ENCODE measurements at regions not wholly inside any gene's neighbourhood (a gene's known extent, or its start where the extent isn't known, plus 50 kb on each side); places are given as distances from the start of the nearest gene placed in this dataset.
"Not testable (repeated sequence)": the region's sequence is repeated elsewhere in the genome, so short reads cannot be mapped to it uniquely, and the experiment has no call there.

DNA sequence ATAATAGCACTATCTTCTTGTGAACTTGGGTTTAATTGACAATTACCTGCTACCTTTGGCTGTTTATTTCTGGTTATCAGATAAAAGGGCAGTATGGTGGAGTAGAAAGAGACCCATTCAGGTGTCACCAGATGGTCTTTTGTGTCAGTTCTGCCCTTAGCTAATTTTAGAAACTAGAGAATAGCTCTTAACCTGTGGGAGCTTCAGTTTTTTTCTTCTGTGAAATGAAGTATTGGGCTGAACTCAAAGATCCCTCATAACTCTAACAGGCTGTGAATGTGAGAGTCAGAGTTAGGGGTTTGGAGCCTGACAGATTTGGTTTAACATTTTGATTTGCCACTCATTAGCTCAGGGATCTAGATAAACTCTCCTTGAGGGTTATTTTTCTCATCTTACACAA, 335.2 kb downstream of the PPP1R2C start:
- DNase-seq (ENCODE audit: low read depth), result no peak

DNA sequence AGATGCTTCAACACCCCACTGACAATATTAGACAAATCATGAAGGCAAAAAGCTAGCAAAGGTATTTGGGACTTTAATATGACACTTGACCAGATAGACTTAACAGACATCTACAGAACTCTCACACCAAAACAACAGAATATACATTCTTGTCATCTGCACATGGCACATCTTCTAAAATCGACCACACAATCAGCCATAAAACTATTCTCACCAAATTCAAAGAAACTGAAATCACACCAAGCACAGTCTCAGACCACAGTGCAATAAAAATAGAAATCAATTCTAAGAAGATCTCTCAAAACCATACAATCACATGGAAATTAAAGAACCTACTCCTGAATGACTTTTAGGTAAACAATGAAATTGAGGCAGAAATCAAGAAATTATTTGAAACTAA, 340.8 kb downstream of the PPP1R2C start:
- DNase-seq (ENCODE audit: low read depth), result no peak

GRCh38 chrX:42434458-42435166, 343.4 kb downstream of the PPP1R2C start:
- no peak for DNase-seq (ENCODE audit: low read depth)

- no peak for DNase-seq (ENCODE audit: low read depth)
Observed at GRCh38 chrX:42432552-42432951, 345.4 kb downstream of the PPP1R2C start.

DNA sequence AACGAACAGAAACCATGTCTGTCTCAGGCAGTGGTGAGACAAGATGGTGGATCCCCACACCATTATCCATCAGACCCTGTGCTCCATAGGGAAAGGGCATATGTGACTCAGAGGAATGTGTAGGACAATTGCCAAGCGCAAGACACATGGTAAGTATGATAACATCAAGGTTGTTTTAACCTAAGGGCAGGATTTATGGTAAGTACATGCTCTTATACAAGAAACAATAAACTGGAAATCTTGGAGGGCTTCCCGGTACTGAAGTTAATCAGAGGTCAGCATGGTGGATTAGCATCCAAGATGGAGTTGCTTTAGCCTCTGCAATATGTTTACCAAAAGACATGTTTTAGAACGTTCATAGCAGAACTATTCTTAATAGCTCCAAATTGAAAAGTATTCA, 355.0 kb downstream of the PPP1R2C start:
- DNase-seq (ENCODE audit: low read depth), result no peak

DNA sequence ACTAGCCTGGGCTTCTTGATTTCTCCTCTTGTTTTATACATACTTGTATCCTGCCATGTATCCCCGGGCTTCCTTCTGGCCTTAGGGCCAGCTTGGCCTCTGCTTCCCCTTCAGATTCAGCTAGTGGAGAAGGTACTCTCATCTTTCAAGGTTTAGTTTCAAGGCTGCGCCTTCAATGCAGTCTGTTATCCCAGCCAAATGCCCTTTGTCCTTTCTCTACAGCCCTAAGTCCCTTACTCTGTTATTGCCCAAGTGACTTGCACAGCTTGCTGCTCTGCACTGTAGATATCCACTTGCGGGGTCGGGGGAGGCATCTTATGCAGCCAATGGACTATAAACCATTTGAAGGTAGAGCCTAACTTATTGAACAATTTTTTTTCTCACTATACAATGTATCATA, 357.5 kb downstream of the PPP1R2C start:
- no peak for DNase-seq (ENCODE audit: low read depth)

DNA sequence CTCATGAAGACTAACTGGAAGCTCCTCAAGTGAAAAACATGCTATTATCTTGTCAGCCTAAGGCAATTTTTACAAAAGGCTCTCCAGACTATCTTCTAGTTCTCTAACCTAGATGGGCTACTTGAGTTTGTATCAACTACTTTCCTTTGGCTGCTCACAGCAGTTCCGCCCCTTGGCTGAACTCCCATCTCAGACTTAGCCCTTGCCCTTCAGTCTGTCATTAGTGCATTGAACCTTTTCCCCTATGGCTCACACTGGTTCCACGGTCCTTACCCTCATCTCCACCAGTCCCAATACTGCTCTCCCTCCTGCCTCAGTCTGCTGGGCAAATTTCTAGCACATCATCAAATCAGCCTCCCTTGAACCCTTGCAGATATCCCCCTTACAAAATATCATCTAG, 362.3 kb downstream of the PPP1R2C start:
- DNase-seq (ENCODE audit: low read depth), result no peak

DNA sequence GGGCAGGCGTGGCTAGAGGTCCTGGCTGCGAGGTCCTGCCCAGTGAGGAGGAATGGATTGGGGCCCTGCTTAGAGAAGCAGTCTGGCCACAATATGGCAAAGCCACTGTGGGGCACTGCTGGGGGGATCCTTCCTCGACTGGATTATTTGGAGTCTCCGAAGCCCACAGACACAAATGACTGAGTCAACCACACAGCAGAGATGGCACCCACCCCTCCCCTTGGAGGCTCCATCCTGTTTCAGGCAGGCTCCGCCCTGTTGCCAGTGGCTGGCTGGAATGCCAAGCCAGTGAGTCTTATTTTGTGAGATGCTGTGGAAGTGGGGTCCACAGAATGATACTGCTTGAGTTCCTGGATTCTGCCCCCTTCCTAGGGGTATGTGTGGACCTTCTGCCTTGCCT, 363.9 kb downstream of the PPP1R2C start:
- no peak for DNase-seq (ENCODE audit: low read depth)

GRCh38 chrX:42399632-42400024, 378.3 kb downstream of the PPP1R2C start:
- no peak for DNase-seq (ENCODE audit: low read depth)

DNA sequence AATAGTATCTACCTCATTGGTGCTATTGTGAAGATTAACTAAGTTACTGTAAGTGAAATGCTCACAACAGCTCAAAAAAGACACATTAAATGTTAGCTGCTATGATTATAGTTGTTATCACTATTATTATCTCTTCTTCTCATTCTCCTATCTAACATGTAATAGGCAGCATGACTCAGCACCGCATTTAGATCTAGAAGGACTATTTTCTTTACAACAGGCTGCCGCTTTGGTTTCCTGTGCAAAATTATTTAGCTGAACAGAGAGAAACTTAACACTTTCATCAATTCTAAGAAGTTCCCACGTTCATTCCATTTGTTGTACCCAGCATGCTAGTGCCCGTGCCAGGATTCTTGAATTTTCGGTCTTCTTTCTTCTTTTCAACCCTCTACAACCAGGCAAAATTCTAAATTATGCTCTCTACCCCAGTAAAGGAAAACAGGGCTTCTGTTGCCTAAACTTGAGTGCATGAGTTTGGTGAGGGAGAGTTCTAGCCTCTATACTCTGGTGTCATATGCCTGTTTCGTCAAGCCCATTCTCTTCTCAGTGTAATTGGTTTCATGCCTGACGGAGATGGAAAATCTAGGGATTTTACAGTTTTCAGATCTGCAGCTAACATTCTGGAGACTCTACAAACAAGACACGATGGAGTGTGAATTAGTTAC, 378.9 kb downstream of the PPP1R2C start:
- no peak for DNase-seq (ENCODE audit: low read depth)

GRCh38 chrX:42396136-42396535, 381.8 kb downstream of the PPP1R2C start:
- no peak for DNase-seq (ENCODE audit: low read depth)

GRCh38 chrX:42392846-42393245, 385.1 kb downstream of the PPP1R2C start:
- DNase-seq (ENCODE audit: low read depth), result no peak

DNA sequence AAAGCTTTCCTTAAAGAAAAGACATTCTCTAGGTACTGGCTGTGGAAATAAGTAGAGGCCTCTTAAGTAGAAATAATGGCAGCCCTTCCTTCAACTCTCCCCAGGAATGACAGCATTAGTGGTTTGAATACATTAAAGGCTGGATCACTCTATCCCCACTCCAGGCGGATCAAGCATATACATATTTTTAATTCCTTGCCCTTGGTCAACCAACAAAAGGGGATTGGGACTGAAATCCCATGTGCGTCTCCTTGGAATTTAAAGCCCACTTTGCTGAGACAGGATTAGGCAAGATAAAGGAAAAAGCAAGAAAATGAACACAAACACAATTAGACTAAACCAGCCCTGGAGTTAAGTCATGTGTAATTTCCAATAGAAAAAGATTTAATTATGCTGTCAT, 391.3 kb downstream of the PPP1R2C start:
- no peak for DNase-seq (ENCODE audit: low read depth)

- DNase-seq (ENCODE audit: low read depth), result no peak
Observed at GRCh38 chrX:42385730-42386129, 392.2 kb downstream of the PPP1R2C start.

GRCh38 chrX:42384956-42385355, 393.0 kb downstream of the PPP1R2C start:
- DNase-seq (ENCODE audit: low read depth), result no peak

GRCh38 chrX:42378857-42379256, 399.1 kb downstream of the PPP1R2C start:
- DNase-seq (ENCODE audit: low read depth), result no peak

DNA sequence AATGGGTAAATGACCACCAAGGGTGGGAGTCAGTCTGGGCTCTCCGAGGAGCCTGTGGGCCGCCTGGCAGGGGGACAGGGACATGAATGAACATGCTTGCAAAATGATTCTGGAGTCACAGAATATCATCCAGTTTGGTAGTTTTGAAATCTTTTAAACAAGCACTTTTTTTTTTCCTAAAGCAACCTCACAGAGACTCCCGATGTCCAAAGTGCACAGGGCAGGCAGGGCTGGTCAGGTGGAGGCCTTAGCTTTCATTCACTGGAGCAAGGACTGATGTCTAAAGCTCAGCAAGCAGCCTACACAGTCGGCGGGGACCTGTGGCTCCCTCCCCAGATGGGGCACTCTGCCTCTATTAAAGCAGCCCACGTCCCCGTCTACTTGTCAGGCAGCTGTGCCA, 402.9 kb downstream of the PPP1R2C start:
- DNase-seq (ENCODE audit: low read depth), result no peak

GRCh38 chrX:42366181-42366580, 411.8 kb downstream of the PPP1R2C start:
- no peak for DNase-seq (ENCODE audit: low read depth)

- no peak for DNase-seq (ENCODE audit: low read depth)
Observed at GRCh38 chrX:42362219-42362618, 415.7 kb downstream of the PPP1R2C start.

DNA sequence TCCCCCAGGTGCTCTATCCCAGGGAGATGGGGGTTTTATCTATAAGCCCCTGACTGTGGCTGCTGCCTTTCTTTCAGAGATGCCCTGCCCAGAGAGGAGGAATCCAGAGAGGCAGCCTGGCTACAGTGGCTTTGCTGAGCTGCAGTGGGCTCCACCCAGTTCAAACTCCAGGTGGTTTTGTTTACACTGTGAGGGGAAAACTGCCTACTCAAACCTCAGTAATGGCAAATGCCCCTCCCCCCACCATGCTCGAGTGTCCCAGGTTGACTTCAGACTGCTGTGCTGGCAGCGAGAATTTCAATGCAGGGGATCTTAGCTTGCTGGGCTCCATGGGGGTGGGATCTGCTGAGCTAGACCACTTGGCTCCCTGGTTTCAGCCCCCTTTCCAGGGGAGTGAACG, 419.6 kb upstream of the CASK start:
- DNase-seq (ENCODE audit: low read depth), result not testable (repeated sequence)
